Prostate gland (tissue), 2 donors: ENCODE measurements at regions not wholly inside any gene's neighbourhood (a gene's known extent, or its start where the extent isn't known, plus 50 kb on each side); places are given as distances from the start of the nearest gene placed in this dataset.

Experiments used
- CTCF ChIP-seq, 4 experiments: fragments of 200-600 bp in 2 of 4; fragments of 450-650 bp in 2 of 4; sonication (generic) in 2 of 4; IDR thresholded peaks; 1 replicate in 3 of 4; 2 replicates in 1 of 4; pipeline ENCODE4 v1.5.1; 2016 to 2019; ENCODE audit warnings: antibody characterized with exemption in 4 of 4, mild to moderate bottlenecking in 2 of 4, moderate library complexity in 2 of 4
- POLR2AphosphoS5 ChIP-seq: sonication (generic); formaldehyde crosslinking; IDR thresholded peaks from one replicate; pipeline ENCODE4 v1.6.1; 2017; ENCODE audit warnings: antibody characterized with exemption

GRCh38 chr3:26316472-26316871, 306.1 kb upstream of the LRRC3B start:
- TF ChIP-seq POLR2AphosphoS5 (no peak), CTCF (IDR thresholded peaks at IDR 0.05) (no peak)
